HL-60 (cell line): ENCODE measurements at regions not wholly inside any gene's neighbourhood (a gene's known extent, or its start where the extent isn't known, plus 50 kb on each side); places are given as distances from the start of the nearest gene placed in this dataset.

Source experiments
- CTCF ChIP-seq: IDR thresholded peaks from one replicate; pipeline ENCODE4 v1.5.1; 2011; ENCODE audit warnings: low read length, control low read depth, inconsistent platforms; ENCODE audit not compliant: insufficient read depth
- GABPA ChIP-seq: IDR thresholded peaks from 2 replicates; pipeline ENCODE4 v1.6.1; 2012; ENCODE audit warnings: low read depth
- POLR2AphosphoS5 ChIP-seq: IDR thresholded peaks from 2 replicates; pipeline ENCODE4 v1.6.1; 2012; ENCODE audit warnings: low read depth

GRCh38 chr18:47748847-47749599 is 181.4 kb downstream of the SMAD2 start:
- TF ChIP-seq POLR2AphosphoS5 (no peak), GABPA (no peak), CTCF (peak; percentile 93)
